WERI-Rb-1 (cell line): ENCODE measurements at regions not wholly inside any gene's neighbourhood (a gene's known extent, or its start where the extent isn't known, plus 50 kb on each side); places are given as distances from the start of the nearest gene placed in this dataset.

ENCODE experiments used
- DNase-seq: peaks from one replicate; pipeline ENCODE4 v3.0.0-alpha.2; 2020
- H3K27ac ChIP-seq: fragments of 250-450 bp; sonication (Bioruptor Pico); 2 replicates; pipeline ENCODE4 v1.5.1; 2020; ENCODE audit warnings: mild to moderate bottlenecking, moderate library complexity
- H3K27me3 ChIP-seq: fragments of 250-450 bp; sonication (Bioruptor Pico); 2 replicates; pipeline ENCODE4 v1.5.1; 2021; ENCODE audit warnings: mild to moderate bottlenecking, low read depth, moderate library complexity; ENCODE audit not compliant: insufficient read depth, severe bottlenecking
- H3K36me3 ChIP-seq: fragments of 250-450 bp; sonication (Bioruptor Pico); 2 replicates; pipeline ENCODE4 v1.5.1; 2020; ENCODE audit warnings: mild to moderate bottlenecking, moderate library complexity
- H3K4me3 ChIP-seq: 2 replicates; pipeline ENCODE4 v1.5.1; 2011; ENCODE audit warnings: low read depth, mild to moderate bottlenecking, control low read depth, low read length
- H3K9me3 ChIP-seq: fragments of 250-450 bp; sonication (Bioruptor Pico); 2 replicates; pipeline ENCODE4 v1.5.1; 2021; ENCODE audit warnings: mild to moderate bottlenecking, moderate library complexity; ENCODE audit not compliant: severe bottlenecking
- CTCF ChIP-seq: IDR thresholded peaks from 2 replicates; pipeline ENCODE4 v1.5.1; 2011; ENCODE audit warnings: low read depth, mild to moderate bottlenecking, control low read depth, inconsistent platforms, low read length

GRCh38 chr3:144362126-144362525 is 390.5 kb downstream of the DIPK2A start:
- no peaks in the 10 kb centered on the region for H3K27me3 ChIP-seq
- no peaks in the 10 kb centered on the region for H3K36me3 ChIP-seq
- TF ChIP-seq CTCF, result no peak
- H3K9me3 ChIP-seq, result no peaks in the 10 kb centered on the region
- no peak overlapping the region for H3K4me3 ChIP-seq
- no peak overlapping the region for H3K27ac ChIP-seq
- DNase-seq, result no peak

DNA sequence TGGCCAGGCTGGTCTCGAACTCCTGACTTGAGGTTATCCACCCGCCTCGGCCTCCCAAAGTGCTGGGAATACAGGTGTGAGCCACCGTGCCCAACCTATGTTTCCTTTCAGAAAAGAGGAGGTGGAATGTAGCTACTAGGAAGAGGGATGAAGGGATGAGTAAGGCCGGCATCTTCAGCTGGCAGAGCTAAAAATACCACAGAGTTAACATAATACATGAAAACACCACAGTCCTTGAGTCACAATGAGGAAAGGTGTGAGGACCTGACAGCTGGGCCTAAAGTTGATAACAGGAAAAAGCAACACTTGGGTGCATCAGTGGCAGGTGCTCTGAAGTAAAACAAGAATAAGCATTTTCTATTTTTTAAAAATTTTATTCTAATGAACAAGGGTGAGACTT is 392.2 kb downstream of the DIPK2A start:
- no peak overlapping the region for H3K27ac ChIP-seq
- H3K27me3 ChIP-seq, result no peaks in the 10 kb centered on the region
- DNase-seq, result no peak
- H3K9me3 ChIP-seq, result peaks cover 2% of the 10 kb centered on the region
- no peak for TF ChIP-seq CTCF
- no peaks in the 10 kb centered on the region for H3K36me3 ChIP-seq
- no peak overlapping the region for H3K4me3 ChIP-seq

GRCh38 chr3:144364737-144365136 is 393.1 kb downstream of the DIPK2A start:
- Histone ChIP-seq H3K36me3 (no peaks in the 10 kb centered on the region), H3K4me3 (no peak overlapping the region), H3K9me3 (peaks cover 2% of the 10 kb centered on the region), H3K27ac (no peak overlapping the region), H3K27me3 (no peaks in the 10 kb centered on the region)
- DNase-seq, result no peak
- TF ChIP-seq CTCF, result no peak

GRCh38 chr3:144369129-144369879 is 397.7 kb downstream of the DIPK2A start:
- no peak for DNase-seq
- peaks cover 2% of the 10 kb centered on the region for H3K9me3 ChIP-seq
- no peak for TF ChIP-seq CTCF
- no peak overlapping the region for H3K4me3 ChIP-seq
- no peak overlapping the region for H3K27ac ChIP-seq
- H3K27me3 ChIP-seq, result no peaks in the 10 kb centered on the region
- no peaks in the 10 kb centered on the region for H3K36me3 ChIP-seq

DNA sequence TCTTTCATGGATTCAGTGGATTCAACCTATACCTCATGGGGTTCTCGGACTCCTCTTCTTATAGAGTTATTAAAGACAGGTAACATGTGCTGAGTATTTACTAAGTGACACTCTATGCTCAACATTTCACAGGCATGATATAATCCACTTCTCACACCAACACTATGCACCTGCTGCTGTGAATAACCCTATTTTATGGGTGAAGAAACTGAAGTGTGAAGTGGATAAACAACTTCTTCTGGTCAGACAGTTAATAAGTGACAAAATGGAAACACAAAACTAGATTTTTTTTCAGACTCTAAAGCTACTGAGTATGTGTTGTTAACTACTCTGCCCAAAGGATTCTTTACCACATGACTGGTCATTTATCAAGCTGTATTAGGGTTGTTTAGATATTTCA is 403.5 kb downstream of the DIPK2A start:
- no peak for DNase-seq
- Histone ChIP-seq H3K4me3 (no peak overlapping the region), H3K27ac (no peak overlapping the region), H3K9me3 (no peaks in the 10 kb centered on the region), H3K27me3 (no peaks in the 10 kb centered on the region), H3K36me3 (no peaks in the 10 kb centered on the region)
- no peak for TF ChIP-seq CTCF

- no peak overlapping the region for H3K27ac ChIP-seq
- DNase-seq, result no peak
- H3K36me3 ChIP-seq, result no peaks in the 10 kb centered on the region
- TF ChIP-seq CTCF, result no peak
- H3K9me3 ChIP-seq, result no peaks in the 10 kb centered on the region
- no peak overlapping the region for H3K4me3 ChIP-seq
- no peaks in the 10 kb centered on the region for H3K27me3 ChIP-seq
Observed at GRCh38 chr3:144380849-144381248, 409.2 kb downstream of the DIPK2A start.
